NCI-H524 (cell line): ENCODE measurements at regions not wholly inside any gene's neighbourhood (a gene's known extent, or its start where the extent isn't known, plus 50 kb on each side); places are given as distances from the start of the nearest gene placed in this dataset.

Experiments
- DNase-seq, 2 experiments: peaks; one replicate each; lab custom pipeline; 2025; lab: John Stamatoyannopoulos, UW

DNA sequence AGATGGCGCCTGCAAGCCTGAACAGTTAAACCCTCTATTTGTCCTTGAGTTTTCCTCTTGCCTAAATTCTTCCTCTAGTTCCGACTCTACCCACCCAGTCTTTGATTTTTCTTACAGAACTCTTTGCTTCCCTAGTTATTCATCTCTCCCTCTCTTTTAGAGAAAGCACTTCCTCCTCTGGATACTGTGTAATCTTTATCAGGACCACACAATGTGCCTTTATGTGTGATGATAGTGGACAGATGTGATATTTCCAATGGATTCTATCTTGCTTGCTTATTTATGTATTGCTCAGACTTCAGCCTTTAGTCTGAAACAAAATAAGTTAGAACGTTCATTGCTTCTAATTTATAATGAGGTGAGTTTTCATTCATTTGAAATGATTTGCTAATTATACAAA is 79.5 kb upstream of the CAV2 start:
- no peak for DNase-seq

GRCh38 chr7:116421298-116421697 is 78.2 kb upstream of the CAV2 start:
- DNase-seq, result no peak

GRCh38 chr7:116422683-116423082 is 76.9 kb upstream of the CAV2 start:
- DNase-seq, result no peak

GRCh38 chr7:116423499-116423898 is 76.0 kb upstream of the CAV2 start:
- no peak for DNase-seq

DNA sequence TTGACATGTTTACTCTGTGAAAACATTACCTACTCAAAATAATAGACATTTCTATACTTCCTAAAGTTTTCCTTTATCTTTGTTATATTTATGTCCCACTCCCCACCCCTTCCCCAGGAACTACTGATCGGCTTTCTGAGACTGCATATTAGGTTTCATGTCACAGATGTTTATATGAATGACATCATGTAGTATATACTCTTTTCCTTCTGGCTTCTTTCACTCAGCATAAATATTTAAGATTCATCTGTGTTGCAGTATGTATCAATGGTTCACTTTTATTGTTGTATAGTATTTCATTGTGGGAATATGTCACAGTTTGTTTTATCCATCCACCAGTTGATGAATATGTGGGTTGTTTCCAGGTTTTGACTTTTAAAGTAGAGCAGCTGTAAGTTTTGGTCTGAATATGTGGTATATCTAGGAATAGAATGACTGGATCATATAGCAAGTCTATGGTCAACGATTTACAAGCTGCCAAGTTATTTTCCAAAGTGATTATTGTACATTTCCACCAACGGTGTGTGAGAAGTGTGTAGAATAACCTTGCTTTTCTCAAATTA is 73.8 kb upstream of the CAV2 start:
- DNase-seq, result peak in 1 of 2 experiments; percentile 9

- DNase-seq, result no peak
Measured at GRCh38 chr7:116426428-116427156, 72.9 kb upstream of the CAV2 start.

GRCh38 chr7:116429986-116430619 is 69.4 kb upstream of the CAV2 start:
- no peak for DNase-seq

- DNase-seq, result no peak
Measured at GRCh38 chr7:116431787-116432526, 67.6 kb upstream of the CAV2 start.

- no peak for DNase-seq
Measured at GRCh38 chr7:116432527-116432916, 67.0 kb upstream of the CAV2 start.

- DNase-seq, result no peak
Measured at GRCh38 chr7:116433246-116433645, 66.3 kb upstream of the CAV2 start.

DNA sequence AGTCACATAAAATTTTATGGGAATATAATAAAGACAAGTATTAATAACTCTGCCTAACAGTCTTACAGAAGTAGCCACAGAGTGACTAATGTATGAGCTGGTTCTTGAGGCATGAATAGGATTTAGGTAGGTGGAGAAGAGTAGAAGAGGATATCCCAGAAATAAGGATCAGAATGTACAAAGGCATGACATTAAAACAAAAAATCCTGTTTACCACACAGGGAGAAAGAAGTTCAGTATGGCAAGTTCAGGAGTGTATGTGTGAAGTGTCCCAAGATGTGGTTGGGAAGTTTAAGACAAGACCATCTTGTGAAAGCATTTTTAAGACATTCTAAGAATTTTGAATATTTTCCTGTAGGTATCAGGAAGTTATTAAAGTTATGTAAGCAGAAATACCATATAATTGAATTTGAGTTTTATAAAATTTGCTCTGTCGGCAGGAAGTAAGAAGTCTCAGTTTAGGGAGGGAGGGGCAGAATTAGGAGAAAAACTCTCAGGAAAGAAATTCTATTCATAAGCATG is 64.7 kb upstream of the CAV2 start:
- no peak for DNase-seq

- no peak for DNase-seq
Measured at GRCh38 chr7:116436305-116436826, 63.2 kb upstream of the CAV2 start.

- DNase-seq, result peak in 1 of 2 experiments; percentile 8
Measured at GRCh38 chr7:116438267-116438666, 61.3 kb upstream of the CAV2 start.

GRCh38 chr7:116439005-116439404 is 60.5 kb upstream of the CAV2 start:
- no peak for DNase-seq

DNA sequence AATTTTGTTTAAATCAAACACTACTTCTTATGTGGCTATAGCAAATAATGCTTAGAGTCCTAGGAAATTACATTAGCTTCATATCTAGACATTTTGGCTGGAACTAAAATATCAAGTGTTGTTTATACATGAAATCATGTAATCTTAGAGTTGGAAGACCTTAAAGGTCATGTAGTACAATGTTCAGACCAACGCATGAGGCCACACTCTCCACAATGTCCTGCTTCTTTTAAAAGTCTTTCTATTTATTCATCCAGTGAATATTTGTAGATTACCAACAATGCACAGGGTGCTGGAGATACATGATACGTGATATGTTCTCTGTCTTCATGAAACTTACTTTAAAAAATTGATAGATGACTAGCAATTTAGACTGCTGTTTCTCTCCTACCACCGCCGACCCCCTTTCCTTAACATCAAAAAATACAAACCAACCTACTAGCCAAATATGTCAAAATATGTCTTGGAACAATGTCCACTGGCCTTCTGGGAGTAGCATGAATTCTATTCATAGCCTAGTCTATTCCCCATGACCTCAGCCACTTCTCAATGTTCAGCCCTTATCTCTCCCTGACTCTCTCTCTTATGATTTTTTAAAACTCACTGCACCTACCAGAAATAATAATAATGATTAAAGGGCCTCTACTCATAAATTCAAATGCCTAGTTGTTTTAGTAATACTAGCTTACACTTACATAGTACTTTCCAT is 59.5 kb upstream of the CAV2 start:
- no peak for DNase-seq

DNA sequence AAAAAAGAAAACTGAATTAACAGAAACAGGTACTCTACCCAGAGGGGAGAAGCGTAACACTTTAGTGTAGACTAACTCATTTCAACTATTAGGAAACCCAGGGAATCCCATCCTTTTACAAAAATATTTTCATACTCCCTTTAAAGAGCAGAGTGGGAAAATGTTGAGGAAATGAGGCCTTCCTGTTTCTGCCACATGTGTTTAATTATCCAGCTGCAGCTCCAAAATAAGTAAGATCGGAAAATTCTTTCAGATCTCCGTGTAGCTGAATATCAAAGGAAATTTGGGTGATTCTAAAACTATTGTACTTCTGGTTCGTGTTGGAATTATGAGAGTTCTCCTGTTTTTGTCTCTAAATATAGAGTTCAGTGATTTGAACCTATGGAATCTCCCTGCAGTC is 58.0 kb upstream of the CAV2 start:
- DNase-seq, result no peak

DNA sequence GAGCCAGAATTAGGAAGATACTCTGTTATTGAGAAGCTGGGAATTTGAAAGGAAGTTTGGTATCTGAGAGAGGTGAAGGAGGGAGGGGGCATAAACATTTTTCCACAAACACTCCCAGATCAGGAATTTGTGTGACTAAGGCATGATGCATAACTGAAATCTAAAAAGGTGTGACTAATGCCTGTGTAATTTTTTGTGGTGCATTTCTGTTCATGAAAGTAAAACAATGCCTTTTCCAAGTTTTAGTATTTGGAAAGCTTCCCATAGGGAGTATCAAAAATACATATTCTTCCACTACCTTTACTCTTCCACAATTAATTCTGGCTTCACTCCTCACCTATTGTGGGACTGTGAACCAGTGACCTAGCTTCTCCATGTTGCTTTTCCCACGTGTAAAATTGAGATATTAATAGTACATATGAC is 56.4 kb upstream of the CAV2 start:
- no peak for DNase-seq

GRCh38 chr7:116443646-116444045 is 55.9 kb upstream of the CAV2 start:
- no peak for DNase-seq

DNA sequence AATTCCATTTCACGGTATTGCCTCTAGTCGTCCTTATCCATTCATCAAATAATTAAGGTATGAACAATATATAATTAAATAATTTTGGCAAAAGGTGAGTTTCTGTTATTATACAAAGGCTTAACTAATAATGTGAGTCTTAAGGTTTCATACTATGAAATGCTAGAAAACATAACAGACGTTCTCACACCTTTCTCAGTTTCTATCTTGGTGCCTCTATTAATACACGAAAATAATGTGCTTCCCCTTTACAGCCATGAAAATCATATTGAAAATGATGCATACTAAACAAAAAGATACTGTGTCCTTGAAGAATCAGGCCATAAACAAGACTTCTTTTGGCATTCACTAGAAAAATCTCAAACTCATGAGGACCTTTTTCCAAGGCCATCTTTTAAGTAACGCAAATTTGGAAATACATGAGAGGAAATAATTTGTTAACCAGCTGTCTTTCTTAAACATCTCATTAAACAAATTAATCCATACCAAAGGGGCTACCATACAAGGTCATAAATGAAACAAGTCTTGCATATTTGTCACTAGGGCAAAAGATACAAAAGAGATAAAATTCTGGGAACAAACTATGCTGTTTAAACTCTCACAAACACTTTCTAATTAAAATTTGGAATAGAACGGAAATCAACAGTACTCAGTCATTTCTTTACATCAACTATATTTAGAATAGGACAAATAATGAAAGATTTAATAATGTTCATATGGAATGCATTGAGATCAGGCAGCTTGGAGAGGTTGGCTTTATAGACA is 53.9 kb upstream of the CAV2 start:
- no peak for DNase-seq

DNA sequence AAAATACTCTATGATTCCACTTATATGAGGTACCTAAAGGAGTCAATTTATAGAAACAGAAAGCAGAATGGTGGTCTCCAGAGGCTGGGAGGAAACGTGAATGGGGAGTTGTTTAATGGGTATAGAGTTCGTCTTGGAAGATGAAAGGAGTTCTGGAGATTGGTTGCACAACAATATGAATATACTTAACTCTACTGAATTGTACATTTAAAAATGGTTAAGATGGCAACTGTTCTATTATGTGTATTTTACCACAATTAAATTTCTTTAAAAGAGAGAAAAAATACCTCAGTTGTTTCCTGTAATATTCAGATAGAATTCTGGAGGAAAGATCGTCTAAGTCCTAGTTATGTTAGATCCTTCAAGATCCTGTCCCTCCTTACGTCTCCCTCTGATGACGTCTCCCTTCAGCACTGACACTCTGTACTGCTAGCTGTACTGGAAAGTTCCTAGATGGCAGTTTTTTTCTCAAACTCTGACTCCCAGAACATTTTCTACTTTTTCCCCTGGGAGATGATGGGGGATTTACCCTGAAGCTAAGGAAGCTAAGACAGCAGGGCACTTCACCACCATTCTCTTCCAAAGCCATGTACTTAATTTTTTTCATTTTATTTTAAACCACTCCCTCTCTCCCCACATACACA is 53.2 kb upstream of the CAV2 start:
- DNase-seq, result peak in 1 of 2 experiments; percentile 30
